A673 (cell line): ENCODE measurements at regions not wholly inside any gene's neighbourhood (a gene's known extent, or its start where the extent isn't known, plus 50 kb on each side); places are given as distances from the start of the nearest gene placed in this dataset.

Experiments
- BruUV-seq: library from RNA; stranded (reverse); fragments of 400-500 nt; replicated peaks from 2 replicates; lab custom pipeline; 2021; lab: Mats Ljungman, UMichigan
- CTCF ChIA-PET: fragments of 300-600 bp; sonication (Branson Sonifier 250); formaldehyde crosslinking; loops from one replicate; lab custom pipeline; 2022; ENCODE audit warnings: antibody characterized with exemption; lab: Charles Lee
- POLR2A ChIA-PET: fragments of 300-600 bp; sonication (Branson Sonifier 250); formaldehyde crosslinking; loops from one replicate; lab custom pipeline; 2022; ENCODE audit warnings: antibody characterized with exemption; ENCODE audit not compliant: low non-redundant PET; lab: Charles Lee
- DNase-seq: peaks from one replicate; pipeline ENCODE4 v3.0.0-alpha.2; 2015; ENCODE audit warnings: low spot score
- H3K27ac ChIP-seq: fragments of 200-600 bp; sonication (generic); 2 replicates; pipeline ENCODE4 v1.5.1; 2016; ENCODE audit warnings: mixed run types, low read depth, mild to moderate bottlenecking, mixed read lengths, antibody characterized with exemption, low read length; ENCODE audit not compliant: poor library complexity, severe bottlenecking
- H3K27me3 ChIP-seq: fragments of 200-600 bp; sonication (generic); replicated peaks from 2 replicates; pipeline ENCODE4 v1.6.1; 2017; ENCODE audit warnings: mixed run types, low read depth, mild to moderate bottlenecking, mixed read lengths, antibody characterized with exemption, low read length; ENCODE audit not compliant: insufficient read depth, poor library complexity
- H3K36me3 ChIP-seq: fragments of 200-600 bp; sonication (generic); 2 replicates; pipeline ENCODE4 v1.6.1; 2016; ENCODE audit warnings: mixed run types, mild to moderate bottlenecking, mixed read lengths, antibody characterized with exemption, low read length; ENCODE audit not compliant: insufficient read depth, poor library complexity, severe bottlenecking
- H3K4me1 ChIP-seq: fragments of 200-600 bp; sonication (generic); 2 replicates; pipeline ENCODE4 v1.6.1; 2017; ENCODE audit warnings: mixed run types, mild to moderate bottlenecking, mixed read lengths, antibody characterized with exemption, low read length; ENCODE audit not compliant: insufficient read depth, poor library complexity, severe bottlenecking
- H3K4me3 ChIP-seq: fragments of 200-600 bp; sonication (generic); 2 replicates; pipeline ENCODE4 v1.5.1; 2016; ENCODE audit warnings: low read depth, mixed run types, mild to moderate bottlenecking, mixed read lengths, low read length; ENCODE audit not compliant: poor library complexity, severe bottlenecking
- H3K9me3 ChIP-seq: fragments of 200-600 bp; sonication (generic); 2 replicates; pipeline ENCODE4 v1.6.1; 2016; ENCODE audit warnings: mixed run types, low read depth, mild to moderate bottlenecking, mixed read lengths, antibody characterized with exemption, low read length; ENCODE audit not compliant: poor library complexity, severe bottlenecking
- EZH2 ChIP-seq: fragments of 200-600 bp; sonication (generic); IDR thresholded peaks from 2 replicates; pipeline ENCODE4 v1.6.1; 2017; ENCODE audit warnings: borderline replicate concordance, low read depth, mild to moderate bottlenecking, mixed read lengths, antibody characterized with exemption, low read length; ENCODE audit not compliant: poor library complexity, severe bottlenecking
- intact Hi-C: fragments of 100-400 bp; cut with micrococcal nuclease; formaldehyde crosslinking; loops from one replicate; pipeline ENCODE4 v1.10.0; 2022; ENCODE audit not compliant: unreplicated experiment
- TF ChIP-seq, protein P1 (sequence below): fragments of 300-800, 200-600 bp; sonication (generic); conservative IDR thresholded peaks from 2 replicates; pipeline ENCODE4 v1.5.1; 2017; ENCODE audit warnings: low read depth, mild to moderate bottlenecking, antibody characterized with exemption, low read length, moderate library complexity, mixed read lengths

DNA sequence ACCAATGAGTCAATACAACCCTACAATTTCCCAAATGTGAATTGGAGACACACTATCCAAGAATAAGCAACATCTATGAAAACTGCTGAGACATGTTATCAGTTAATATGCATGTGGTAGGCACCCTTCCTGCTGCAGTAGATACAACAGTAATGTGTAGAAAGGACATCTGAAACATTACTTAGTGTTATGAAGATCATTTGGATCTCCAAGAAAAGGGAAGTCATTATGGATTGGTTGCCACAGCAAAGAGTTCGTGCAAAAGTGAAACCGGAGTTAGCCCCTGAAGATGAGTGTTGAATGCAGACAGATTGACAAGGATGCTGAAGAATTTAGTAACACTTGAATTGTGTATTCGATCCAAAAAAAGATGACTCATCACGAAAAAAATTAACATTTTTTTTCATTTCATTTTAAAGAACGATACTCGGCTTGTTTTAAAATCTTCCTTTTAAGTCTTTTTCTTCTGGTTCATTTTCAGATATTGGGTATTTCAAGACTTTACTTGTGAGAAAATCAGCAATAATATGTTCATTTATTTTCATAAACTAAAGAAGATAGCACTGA, 322.4 kb upstream of the KLF6 start:
- Histone ChIP-seq H3K9me3 (peaks cover 9% of the 10 kb centered on the region), H3K36me3 (no peaks in the 10 kb centered on the region), H3K27ac (no peak overlapping the region), H3K4me1 (peaks cover 15% of the 10 kb centered on the region), H3K4me3 (no peak overlapping the region), H3K27me3 (no peaks in the 10 kb centered on the region)
- intact Hi-C loops, result no loop called here
- no peak for TF ChIP-seq EZH2
- TF ChIP-seq, protein P1, sequence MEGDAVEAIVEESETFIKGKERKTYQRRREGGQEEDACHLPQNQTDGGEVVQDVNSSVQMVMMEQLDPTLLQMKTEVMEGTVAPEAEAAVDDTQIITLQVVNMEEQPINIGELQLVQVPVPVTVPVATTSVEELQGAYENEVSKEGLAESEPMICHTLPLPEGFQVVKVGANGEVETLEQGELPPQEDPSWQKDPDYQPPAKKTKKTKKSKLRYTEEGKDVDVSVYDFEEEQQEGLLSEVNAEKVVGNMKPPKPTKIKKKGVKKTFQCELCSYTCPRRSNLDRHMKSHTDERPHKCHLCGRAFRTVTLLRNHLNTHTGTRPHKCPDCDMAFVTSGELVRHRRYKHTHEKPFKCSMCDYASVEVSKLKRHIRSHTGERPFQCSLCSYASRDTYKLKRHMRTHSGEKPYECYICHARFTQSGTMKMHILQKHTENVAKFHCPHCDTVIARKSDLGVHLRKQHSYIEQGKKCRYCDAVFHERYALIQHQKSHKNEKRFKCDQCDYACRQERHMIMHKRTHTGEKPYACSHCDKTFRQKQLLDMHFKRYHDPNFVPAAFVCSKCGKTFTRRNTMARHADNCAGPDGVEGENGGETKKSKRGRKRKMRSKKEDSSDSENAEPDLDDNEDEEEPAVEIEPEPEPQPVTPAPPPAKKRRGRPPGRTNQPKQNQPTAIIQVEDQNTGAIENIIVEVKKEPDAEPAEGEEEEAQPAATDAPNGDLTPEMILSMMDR, result no peak
- DNase-seq, result no peak
- POLR2A ChIA-PET, result no interaction called here
- CTCF ChIA-PET, result no interaction called here
- BruUV-seq, result no TSS peak

DNA sequence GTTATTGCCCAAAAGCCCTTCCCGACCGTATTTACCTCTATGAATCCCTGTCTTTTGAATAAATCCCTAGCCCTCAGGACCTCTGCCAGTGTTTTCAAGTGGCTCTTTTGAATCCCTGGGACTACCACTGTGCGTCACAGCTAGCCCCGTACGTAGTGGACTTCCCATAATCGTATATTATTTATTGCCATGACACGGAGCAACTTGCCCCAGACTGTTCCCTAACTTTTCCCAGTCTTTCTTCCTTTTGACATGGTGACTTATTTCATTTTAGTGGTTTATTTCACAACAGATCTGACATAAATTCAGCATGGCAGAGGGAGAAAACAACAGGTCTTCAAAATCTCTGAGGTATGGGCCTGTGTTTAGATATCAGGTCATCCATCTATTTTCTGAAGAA, 318.6 kb upstream of the KLF6 start:
- Histone ChIP-seq H3K36me3 (no peaks in the 10 kb centered on the region), H3K9me3 (peaks cover 9% of the 10 kb centered on the region), H3K27ac (no peak overlapping the region), H3K4me3 (no peak overlapping the region), H3K4me1 (peaks cover 20% of the 10 kb centered on the region), H3K27me3 (no peaks in the 10 kb centered on the region)
- ChIA-PET CTCF (no interaction called here), POLR2A (no interaction called here)
- no peak for TF ChIP-seq EZH2
- TF ChIP-seq, protein P1, result no peak
- intact Hi-C loops, result no loop called here
- BruUV-seq, result no TSS peak
- peak; percentile 21 for DNase-seq

DNA sequence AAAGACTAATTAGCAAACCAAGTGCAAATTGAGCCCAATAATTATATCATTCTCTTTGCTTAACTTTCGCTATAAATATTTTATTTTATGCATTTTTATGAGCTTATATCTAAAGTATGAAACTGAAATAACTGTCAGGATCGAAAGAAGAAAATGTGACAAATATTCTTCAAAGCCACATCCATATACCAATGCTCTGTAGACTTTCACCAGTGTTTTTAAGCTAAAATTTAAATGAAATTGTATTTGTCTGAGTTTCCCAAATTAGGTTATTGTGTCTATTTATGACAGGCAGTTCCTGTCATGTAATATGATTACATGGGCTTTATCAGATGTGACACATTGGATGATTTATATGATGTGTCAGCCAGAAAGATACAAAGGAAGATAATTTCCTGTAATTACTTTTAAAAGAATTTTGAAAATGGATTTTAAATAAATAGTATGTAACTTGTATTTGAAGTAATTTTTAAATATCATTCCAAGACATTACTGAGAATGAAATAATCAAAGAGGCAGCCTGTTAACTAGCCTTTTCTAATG, 317.9 kb upstream of the KLF6 start:
- Histone ChIP-seq H3K36me3 (no peaks in the 10 kb centered on the region), H3K27me3 (no peaks in the 10 kb centered on the region), H3K4me1 (peaks cover 20% of the 10 kb centered on the region), H3K9me3 (peaks cover 9% of the 10 kb centered on the region), H3K4me3 (no peak overlapping the region), H3K27ac (no peak overlapping the region)
- ChIA-PET CTCF (no interaction called here), POLR2A (interaction anchor here (0.8 kb wide), 1 partner anchor 791 kb away, joined by 4 read pairs; no protein-coding TSS in a partner anchor)
- intact Hi-C loops, result no loop called here
- TF ChIP-seq, protein P1, result no peak
- no peak for TF ChIP-seq EZH2
- DNase-seq, result peak; percentile 35
- BruUV-seq, result no TSS peak
